Neutrophil (primary cell): ENCODE measurements at regions not wholly inside any gene's neighbourhood (a gene's known extent, or its start where the extent isn't known, plus 50 kb on each side); places are given as distances from the start of the nearest gene placed in this dataset.

ENCODE experiments used
- H3K27ac ChIP-seq: fragments of 200-600 bp; sonication (generic); 2 replicates; pipeline ENCODE4 v1.5.1; 2016; ENCODE audit warnings: mild to moderate bottlenecking, moderate library complexity
- H3K27me3 ChIP-seq: fragments of 200-600 bp; sonication (generic); 2 replicates; pipeline ENCODE4 v1.6.0; 2016; ENCODE audit warnings: mild to moderate bottlenecking
- H3K36me3 ChIP-seq: fragments of 200-600 bp; sonication (generic); 2 replicates; pipeline ENCODE4 v1.5.1; 2017
- H3K4me1 ChIP-seq, 2 experiments: fragments of 200-600 bp in 1 of 2; sonication (generic) in 1 of 2; 1 replicate in 1 of 2; 2 replicates in 1 of 2; pipeline versions ENCODE4 v1.5.1 to v1.6.1; 2013 to 2016; ENCODE audit warnings: low read depth in 1 of 2, low read length in 1 of 2, mild to moderate bottlenecking in 1 of 2, moderate library complexity in 1 of 2; ENCODE audit not compliant: control insufficient read depth in 1 of 2, insufficient read depth in 1 of 2
- H3K4me3 ChIP-seq, 2 experiments: fragments of 200-600 bp in 1 of 2; sonication (generic) in 1 of 2; 1 replicate in 1 of 2; 2 replicates in 1 of 2; pipeline ENCODE4 v1.5.1; 2013 to 2016; ENCODE audit warnings: low read depth in 1 of 2, low read length in 1 of 2, mild to moderate bottlenecking in 1 of 2, moderate library complexity in 1 of 2
- H3K9me3 ChIP-seq: fragments of 200-600 bp; sonication (generic); 2 replicates; pipeline ENCODE4 v1.5.1; 2016
- TF ChIP-seq, protein P1 (sequence below): fragments of 200-600 bp; sonication (generic); IDR thresholded peaks from 2 replicates; pipeline ENCODE4 v1.5.1; 2016; ENCODE audit warnings: antibody characterized with exemption

DNA sequence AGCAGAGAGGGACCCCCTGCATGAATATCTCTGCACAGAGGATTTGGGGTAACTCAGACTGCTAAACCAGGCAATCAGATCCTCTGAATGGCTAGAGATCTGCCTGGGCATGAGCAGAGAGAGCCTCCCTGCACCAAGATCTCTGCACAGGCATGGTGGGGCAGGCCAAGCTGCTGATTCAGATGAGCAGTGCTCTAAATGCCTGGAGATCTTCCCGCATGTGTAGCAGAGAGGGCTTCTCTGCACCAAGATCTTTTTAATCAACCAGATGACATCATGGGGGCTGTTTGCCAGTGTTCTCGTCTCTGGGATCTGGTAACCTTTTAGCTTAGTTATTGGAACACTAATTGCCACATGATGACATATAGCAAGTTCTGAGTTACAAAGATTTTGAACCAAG lies 301.3 kb upstream of the GALNT5 start:
- TF ChIP-seq, protein P1, sequence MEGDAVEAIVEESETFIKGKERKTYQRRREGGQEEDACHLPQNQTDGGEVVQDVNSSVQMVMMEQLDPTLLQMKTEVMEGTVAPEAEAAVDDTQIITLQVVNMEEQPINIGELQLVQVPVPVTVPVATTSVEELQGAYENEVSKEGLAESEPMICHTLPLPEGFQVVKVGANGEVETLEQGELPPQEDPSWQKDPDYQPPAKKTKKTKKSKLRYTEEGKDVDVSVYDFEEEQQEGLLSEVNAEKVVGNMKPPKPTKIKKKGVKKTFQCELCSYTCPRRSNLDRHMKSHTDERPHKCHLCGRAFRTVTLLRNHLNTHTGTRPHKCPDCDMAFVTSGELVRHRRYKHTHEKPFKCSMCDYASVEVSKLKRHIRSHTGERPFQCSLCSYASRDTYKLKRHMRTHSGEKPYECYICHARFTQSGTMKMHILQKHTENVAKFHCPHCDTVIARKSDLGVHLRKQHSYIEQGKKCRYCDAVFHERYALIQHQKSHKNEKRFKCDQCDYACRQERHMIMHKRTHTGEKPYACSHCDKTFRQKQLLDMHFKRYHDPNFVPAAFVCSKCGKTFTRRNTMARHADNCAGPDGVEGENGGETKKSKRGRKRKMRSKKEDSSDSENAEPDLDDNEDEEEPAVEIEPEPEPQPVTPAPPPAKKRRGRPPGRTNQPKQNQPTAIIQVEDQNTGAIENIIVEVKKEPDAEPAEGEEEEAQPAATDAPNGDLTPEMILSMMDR: no peak
- Histone ChIP-seq H3K27ac (no peak overlapping the region), H3K9me3 (peaks cover 13% of the 10 kb centered on the region), H3K4me1 (no peaks in the 10 kb centered on the region), H3K27me3 (no peaks in the 10 kb centered on the region), H3K36me3 (no peaks in the 10 kb centered on the region), H3K4me3 (no peak overlapping the region)

DNA sequence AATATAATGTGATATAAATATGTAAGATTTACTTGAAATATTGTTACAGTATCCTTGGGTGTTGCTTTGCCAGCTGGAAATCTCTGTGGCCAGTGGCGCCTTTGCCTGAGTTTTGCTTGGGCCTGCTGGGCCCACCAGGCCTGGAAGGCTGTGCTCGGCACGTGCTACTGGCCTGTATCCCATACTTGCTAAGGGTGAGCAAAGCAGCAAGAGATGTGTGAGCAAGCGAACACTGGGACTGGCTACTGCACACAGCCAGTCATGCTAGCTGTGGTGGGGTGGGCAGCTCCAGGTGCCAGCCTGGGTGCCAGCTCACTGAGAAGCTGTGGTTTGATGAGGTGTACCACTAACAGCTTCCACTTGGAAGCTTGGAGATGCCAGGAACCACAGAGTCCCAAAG lies 299.1 kb upstream of the GALNT5 start:
- Histone ChIP-seq H3K4me1 (no peaks in the 10 kb centered on the region), H3K27ac (no peak overlapping the region), H3K9me3 (peaks cover 13% of the 10 kb centered on the region), H3K36me3 (no peaks in the 10 kb centered on the region), H3K4me3 (no peak overlapping the region), H3K27me3 (no peaks in the 10 kb centered on the region)
- TF ChIP-seq, protein P1: no peak

DNA sequence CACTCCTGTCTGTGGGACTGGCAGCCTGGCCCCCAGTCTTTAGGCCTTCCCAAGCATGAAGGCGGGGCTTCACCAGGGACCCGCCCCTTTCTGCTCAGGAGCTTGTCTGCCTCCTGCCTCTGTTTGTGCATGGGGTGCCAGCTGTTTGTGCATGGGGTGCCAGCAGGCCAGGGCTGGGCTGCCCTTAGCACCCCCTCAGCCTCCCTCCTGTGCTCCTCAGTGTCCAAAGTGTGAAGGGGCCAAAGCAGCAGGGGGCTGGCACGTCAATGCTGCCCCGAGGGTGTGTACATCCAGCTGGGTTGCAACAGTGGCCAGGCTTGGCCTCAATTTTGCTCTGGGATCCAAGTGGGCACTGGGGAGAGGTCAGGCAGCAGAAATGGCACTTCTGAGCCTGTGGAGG lies 298.0 kb upstream of the GALNT5 start:
- H3K27ac ChIP-seq: no peak overlapping the region
- no peak overlapping the region for H3K4me3 ChIP-seq
- no peaks in the 10 kb centered on the region for H3K4me1 ChIP-seq
- no peaks in the 10 kb centered on the region for H3K27me3 ChIP-seq
- peaks cover 13% of the 10 kb centered on the region for H3K9me3 ChIP-seq
- no peaks in the 10 kb centered on the region for H3K36me3 ChIP-seq
- TF ChIP-seq, protein P1: no peak

DNA sequence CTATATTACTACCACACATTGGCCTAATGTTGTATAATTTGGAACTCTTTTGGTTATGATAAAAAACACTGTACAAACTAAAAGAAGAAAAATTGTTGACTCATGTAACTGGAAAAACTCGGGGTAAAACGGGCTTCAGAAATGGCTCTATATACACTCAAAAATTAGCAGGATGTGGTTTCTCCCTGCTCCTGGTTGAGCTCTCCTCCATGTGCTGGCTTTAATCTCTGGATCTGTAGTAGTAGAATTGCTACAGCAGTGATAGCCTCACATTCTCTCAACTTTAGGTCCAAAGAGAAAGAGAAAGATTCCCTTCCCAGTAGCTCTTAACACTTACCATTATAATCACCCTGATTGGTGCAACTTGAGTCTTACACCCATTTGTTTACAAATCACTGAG lies 274.9 kb upstream of the GALNT5 start:
- H3K9me3 ChIP-seq: no peaks in the 10 kb centered on the region
- no peak overlapping the region for H3K4me3 ChIP-seq
- H3K36me3 ChIP-seq: no peaks in the 10 kb centered on the region
- TF ChIP-seq, protein P1: no peak
- no peaks in the 10 kb centered on the region for H3K4me1 ChIP-seq
- H3K27me3 ChIP-seq: no peaks in the 10 kb centered on the region
- H3K27ac ChIP-seq: no peak overlapping the region

DNA sequence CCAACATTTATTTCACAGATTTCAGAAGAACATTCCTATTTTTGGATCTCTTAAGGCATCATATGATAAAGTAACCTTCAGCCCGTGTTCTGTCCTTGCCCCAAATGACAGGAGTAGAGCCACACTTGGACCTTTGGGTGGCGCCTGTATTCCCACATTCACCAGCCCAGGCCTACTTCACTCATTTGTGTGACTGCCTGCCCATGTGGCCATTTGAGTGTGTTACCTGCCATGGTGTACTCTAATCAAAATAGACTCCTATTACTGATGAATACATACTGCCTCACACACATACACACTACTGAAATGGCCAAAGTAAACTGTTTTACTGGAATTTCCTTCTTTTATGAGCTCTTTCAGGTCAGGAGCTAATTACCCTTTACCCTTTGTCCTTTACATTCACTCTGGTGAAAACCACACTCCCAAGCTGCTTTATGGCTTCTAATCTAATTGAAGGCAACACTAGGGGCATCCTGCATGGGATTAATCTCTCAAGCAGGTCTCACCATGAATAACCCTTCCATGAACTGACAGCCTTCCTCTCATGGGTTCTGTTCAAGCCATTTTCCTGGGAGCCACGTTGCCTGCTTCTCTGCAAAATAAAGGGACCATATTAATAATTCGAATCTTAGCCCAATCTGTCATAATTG lies 271.0 kb upstream of the GALNT5 start:
- H3K27me3 ChIP-seq: no peaks in the 10 kb centered on the region
- no peaks in the 10 kb centered on the region for H3K9me3 ChIP-seq
- TF ChIP-seq, protein P1: no peak
- no peak overlapping the region for H3K27ac ChIP-seq
- no peaks in the 10 kb centered on the region for H3K4me1 ChIP-seq
- no peak overlapping the region for H3K4me3 ChIP-seq
- H3K36me3 ChIP-seq: no peaks in the 10 kb centered on the region
